ENCODE measurements at regions not wholly inside any gene's neighbourhood (a gene's known extent, or its start where the extent isn't known, plus 50 kb on each side); places are given as distances from the start of the nearest gene placed in this dataset.
"Not testable (repeated sequence)": the region's sequence is repeated elsewhere in the genome, so short reads cannot be mapped to it uniquely, and the experiment has no call there.

DNA sequence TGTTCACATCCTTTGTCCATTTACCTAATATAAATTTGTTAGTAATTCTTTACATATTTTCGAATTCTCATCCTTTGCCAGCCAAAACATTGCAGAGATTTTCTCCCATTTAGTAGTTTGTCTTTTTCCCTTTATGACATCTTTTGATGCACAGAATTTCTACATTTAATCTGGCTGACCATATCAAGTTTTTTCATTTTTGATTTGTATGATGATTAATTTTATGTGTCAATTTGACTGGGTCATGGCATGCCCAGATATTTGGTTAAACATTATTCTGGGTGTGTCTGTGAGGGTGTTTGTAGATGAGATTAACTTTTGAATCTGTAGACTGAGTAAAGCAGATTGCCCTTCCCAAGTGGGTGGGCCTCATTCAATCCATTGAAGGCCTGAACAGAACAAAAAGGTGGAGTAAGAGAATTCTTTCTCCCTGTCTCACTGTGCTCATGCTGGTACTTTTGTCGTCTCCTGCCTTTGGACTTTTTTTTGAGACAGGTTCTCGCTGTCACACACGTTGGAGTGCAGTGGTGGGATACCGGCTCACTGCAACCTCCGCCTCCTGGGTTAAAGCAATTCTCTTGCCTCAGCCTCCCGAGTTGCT is 72.1 kb upstream of the EPB41L1 start:
- H4K20me1 ChIP-seq (ENCODE audit: insufficient read depth, poor library complexity, severe bottlenecking): no peaks in the 10 kb centered on the region
- no peak overlapping the region for H3K4me3 ChIP-seq
- no peak for DNase-seq (ENCODE audit: low spot score)
- H3K36me3 ChIP-seq (replicated peaks; ENCODE audit: insufficient read depth, low read depth): no peaks in the 10 kb centered on the region
- H3K4me2 ChIP-seq: no peak overlapping the region
- peak overlapping the region; percentile 86 for H3K27ac ChIP-seq
- H3K9me2 ChIP-seq (replicated peaks; ENCODE audit: insufficient read depth): no peaks in the 10 kb centered on the region
- TF ChIP-seq, protein P1, sequence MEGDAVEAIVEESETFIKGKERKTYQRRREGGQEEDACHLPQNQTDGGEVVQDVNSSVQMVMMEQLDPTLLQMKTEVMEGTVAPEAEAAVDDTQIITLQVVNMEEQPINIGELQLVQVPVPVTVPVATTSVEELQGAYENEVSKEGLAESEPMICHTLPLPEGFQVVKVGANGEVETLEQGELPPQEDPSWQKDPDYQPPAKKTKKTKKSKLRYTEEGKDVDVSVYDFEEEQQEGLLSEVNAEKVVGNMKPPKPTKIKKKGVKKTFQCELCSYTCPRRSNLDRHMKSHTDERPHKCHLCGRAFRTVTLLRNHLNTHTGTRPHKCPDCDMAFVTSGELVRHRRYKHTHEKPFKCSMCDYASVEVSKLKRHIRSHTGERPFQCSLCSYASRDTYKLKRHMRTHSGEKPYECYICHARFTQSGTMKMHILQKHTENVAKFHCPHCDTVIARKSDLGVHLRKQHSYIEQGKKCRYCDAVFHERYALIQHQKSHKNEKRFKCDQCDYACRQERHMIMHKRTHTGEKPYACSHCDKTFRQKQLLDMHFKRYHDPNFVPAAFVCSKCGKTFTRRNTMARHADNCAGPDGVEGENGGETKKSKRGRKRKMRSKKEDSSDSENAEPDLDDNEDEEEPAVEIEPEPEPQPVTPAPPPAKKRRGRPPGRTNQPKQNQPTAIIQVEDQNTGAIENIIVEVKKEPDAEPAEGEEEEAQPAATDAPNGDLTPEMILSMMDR (IDR thresholded peaks at IDR 0.05; ENCODE audit: poor library complexity): no peak
- no peak for TF ChIP-seq EZH2phosphoT487 (IDR thresholded peaks at IDR 0.05; ENCODE audit: low read depth, severe bottlenecking, unreplicated experiment)
- TF ChIP-seq EZH2 (IDR thresholded peaks at IDR 0.05; ENCODE audit: borderline replicate concordance): no peak
- WGBS (ENCODE audit: low lambda C conversion rate, missing lambda C conversion rate): 71% methylated on average over 7 of the region's 7 CpGs
- peaks cover 38% of the 10 kb centered on the region for H3K4me1 ChIP-seq (ENCODE audit: insufficient read depth)
- no peaks in the 10 kb centered on the region for H3K9me3 ChIP-seq (ENCODE audit: low read depth)
- no peak overlapping the region for H2AFZ ChIP-seq
- H3K79me2 ChIP-seq: no peaks in the 10 kb centered on the region
- no peaks in the 10 kb centered on the region for H3K27me3 ChIP-seq

GRCh38 chr20:36083200-36083599 is 71.3 kb upstream of the EPB41L1 start:
- H3K4me2 ChIP-seq; H3K4me3 ChIP-seq; H2AFZ ChIP-seq; H3K9me2 ChIP-seq (replicated peaks; ENCODE audit: insufficient read depth); H3K79me2 ChIP-seq; H3K9me3 ChIP-seq (ENCODE audit: low read depth); H4K20me1 ChIP-seq (ENCODE audit: insufficient read depth, poor library complexity, severe bottlenecking); H3K36me3 ChIP-seq (replicated peaks; ENCODE audit: insufficient read depth, low read depth); H3K27me3 ChIP-seq: not testable (repeated sequence)
- WGBS (ENCODE audit: low lambda C conversion rate, missing lambda C conversion rate): 19% methylated on average over 4 of the region's 4 CpGs
- Histone ChIP-seq H3K4me1 (ENCODE audit: insufficient read depth) (peaks cover 39% of the 10 kb centered on the region), H3K27ac (peak overlapping the region; percentile 97)
- DNase-seq (ENCODE audit: low spot score): peak; percentile 70

GRCh38 chr20:36084356-36084755 is 70.2 kb upstream of the EPB41L1 start:
- Histone ChIP-seq H3K4me1 (ENCODE audit: insufficient read depth) (peaks cover 39% of the 10 kb centered on the region), H3K4me3 (no peak overlapping the region), H3K9me2 (replicated peaks; ENCODE audit: insufficient read depth) (no peaks in the 10 kb centered on the region), H3K79me2 (no peaks in the 10 kb centered on the region), H3K4me2 (no peak overlapping the region), H2AFZ (no peak overlapping the region), H4K20me1 (ENCODE audit: insufficient read depth, poor library complexity, severe bottlenecking) (no peaks in the 10 kb centered on the region), H3K27ac (peak overlapping the region; percentile 97), H3K27me3 (no peaks in the 10 kb centered on the region), H3K9me3 (ENCODE audit: low read depth) (no peaks in the 10 kb centered on the region), H3K36me3 (replicated peaks; ENCODE audit: insufficient read depth, low read depth) (no peaks in the 10 kb centered on the region)
- 95% methylated on average over 3 of the region's 3 CpGs for WGBS (ENCODE audit: low lambda C conversion rate, missing lambda C conversion rate)
- TF ChIP-seq EZH2phosphoT487 (IDR thresholded peaks at IDR 0.05; ENCODE audit: low read depth, severe bottlenecking, unreplicated experiment): no peak
- TF ChIP-seq, protein P1 (IDR thresholded peaks at IDR 0.05; ENCODE audit: poor library complexity): no peak
- TF ChIP-seq EZH2 (IDR thresholded peaks at IDR 0.05; ENCODE audit: borderline replicate concordance): no peak
- DNase-seq (ENCODE audit: low spot score): no peak

DNA sequence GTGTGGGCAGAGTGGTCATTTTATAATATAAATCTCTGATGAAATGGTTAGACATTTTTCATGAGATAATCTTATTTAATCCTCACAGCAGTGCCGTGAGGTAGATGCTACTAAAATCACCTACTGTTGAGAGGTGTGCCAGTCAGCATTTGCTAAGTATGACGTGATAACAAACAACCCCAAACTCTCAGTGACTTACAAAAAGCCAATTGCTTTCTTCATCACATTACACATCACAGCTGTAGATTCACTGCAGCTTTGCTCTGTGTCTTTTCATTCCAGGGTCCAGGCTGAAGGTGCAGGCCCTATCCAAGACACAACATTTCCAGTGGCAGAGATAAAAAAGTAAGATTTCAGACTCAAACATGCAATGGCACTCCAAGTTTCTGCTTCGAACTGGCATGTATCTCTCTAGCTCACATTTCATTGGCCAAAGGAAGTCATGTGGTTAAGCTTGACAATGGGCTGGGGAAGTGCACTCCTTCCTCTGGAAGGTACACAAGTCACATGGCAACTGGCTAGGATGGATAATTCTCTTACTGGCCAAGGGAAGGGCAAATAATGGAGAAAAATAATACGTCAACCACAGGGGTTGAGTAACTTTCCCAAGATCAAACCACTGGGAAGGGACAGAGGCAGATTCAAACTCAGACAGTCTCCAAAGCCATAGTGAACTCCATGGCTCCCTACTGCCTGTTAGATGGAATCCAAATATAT is 69.5 kb upstream of the EPB41L1 start:
- no peaks in the 10 kb centered on the region for H3K36me3 ChIP-seq (replicated peaks; ENCODE audit: insufficient read depth, low read depth)
- peaks cover 39% of the 10 kb centered on the region for H3K4me1 ChIP-seq (ENCODE audit: insufficient read depth)
- TF ChIP-seq, protein P1 (IDR thresholded peaks at IDR 0.05; ENCODE audit: poor library complexity): no peak
- no peak for TF ChIP-seq EZH2 (IDR thresholded peaks at IDR 0.05; ENCODE audit: borderline replicate concordance)
- TF ChIP-seq EZH2phosphoT487 (IDR thresholded peaks at IDR 0.05; ENCODE audit: low read depth, severe bottlenecking, unreplicated experiment): no peak
- no peaks in the 10 kb centered on the region for H3K9me2 ChIP-seq (replicated peaks; ENCODE audit: insufficient read depth)
- H3K4me2 ChIP-seq: peak overlapping the region; percentile 36
- peak; percentile 55 for DNase-seq (ENCODE audit: low spot score)
- no peak overlapping the region for H2AFZ ChIP-seq
- no peaks in the 10 kb centered on the region for H3K79me2 ChIP-seq
- no peaks in the 10 kb centered on the region for H4K20me1 ChIP-seq (ENCODE audit: insufficient read depth, poor library complexity, severe bottlenecking)
- H3K4me3 ChIP-seq: no peak overlapping the region
- 74% methylated on average over 4 of the region's 4 CpGs for WGBS (ENCODE audit: low lambda C conversion rate, missing lambda C conversion rate)
- peak overlapping the region; percentile 97 for H3K27ac ChIP-seq
- H3K27me3 ChIP-seq: no peaks in the 10 kb centered on the region
- no peaks in the 10 kb centered on the region for H3K9me3 ChIP-seq (ENCODE audit: low read depth)

All from hepatocyte (in vitro differentiated cells).